Spleen (tissue), 7 donors: ENCODE measurements at regions not wholly inside any gene's neighbourhood (a gene's known extent, or its start where the extent isn't known, plus 50 kb on each side); places are given as distances from the start of the nearest gene placed in this dataset.

Experiments used
- CTCF ChIP-seq, 11 experiments: fragments of 200-600 bp in 7 of 11; fragments of 450-650 bp in 4 of 11; sonication (generic) in 4 of 11; IDR thresholded peaks in 8 of 11; conservative IDR thresholded peaks in 3 of 11; 1 replicate in 7 of 11; 2 replicates in 4 of 11; pipeline versions ENCODE4 v1.4.0 to v1.8.0; 2016 to 2021; ENCODE audit warnings: antibody characterized with exemption in 11 of 11, inconsistent platforms in 4 of 11, mild to moderate bottlenecking in 1 of 11
- POLR2A ChIP-seq, 3 donors: fragments of 450-650 bp; IDR thresholded peaks; one replicate each; pipeline ENCODE4 v1.5.1; 2017; ENCODE audit warnings: antibody characterized with exemption in 3 of 3, mild to moderate bottlenecking in 1 of 3
- POLR2AphosphoS5 ChIP-seq, 3 donors: sonication (generic); formaldehyde crosslinking; IDR thresholded peaks; one replicate each; pipeline ENCODE4 v1.5.1; 2017; ENCODE audit warnings: antibody characterized with exemption in 3 of 3
- donor health status: DM: no; HTN: no; CAD: no; lungs with moderate emphysema.
- donor health status: DM: no; HTN: no; CAD: no.
- donor health status: DM: no; HTN: no; CAD: no.

DNA sequence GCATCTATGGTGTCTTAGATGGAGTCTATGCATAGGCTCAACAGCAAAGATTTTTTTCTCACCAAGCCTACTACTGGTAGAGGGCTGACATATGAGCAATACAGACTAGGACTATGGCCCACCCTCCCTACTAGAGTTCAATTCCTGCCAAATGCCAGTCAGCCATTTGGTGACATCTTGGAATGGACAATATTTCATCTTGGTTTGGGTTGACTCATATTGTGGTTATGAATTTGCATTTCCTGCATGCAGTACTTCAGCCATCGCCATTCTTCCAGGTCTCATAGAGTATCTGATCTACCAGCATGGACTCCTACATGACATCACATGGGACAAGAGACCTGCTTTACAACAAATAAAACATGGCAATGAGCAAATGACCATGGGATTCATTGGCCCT lies 778.1 kb upstream of the SOX9 start:
- no peak for TF ChIP-seq CTCF (IDR thresholded peaks at IDR 0.05 in 8 of 11, conservative IDR thresholded peaks at IDR 0.05 in 3 of 11)
- TF ChIP-seq POLR2A (IDR thresholded peaks at IDR 0.05) = no peak
- no peak for TF ChIP-seq POLR2AphosphoS5 (IDR thresholded peaks at IDR 0.05)
